HepG2 (cell line): ENCODE measurements at regions not wholly inside any gene's neighbourhood (a gene's known extent, or its start where the extent isn't known, plus 50 kb on each side); places are given as distances from the start of the nearest gene placed in this dataset.

Experiments used
- ATAC-seq: fragments of 200-7000 bp; cut with Tn5 transposase; 3 replicates; pipeline ENCODE4 v1.9.1; 2020; ENCODE audit warnings: mild to moderate bottlenecking, moderate library complexity
- BruUV-seq: library from RNA; stranded (reverse); fragments of 400-500 nt; replicated peaks from 2 replicates; lab custom pipeline; 2021; lab: Mats Ljungman, UMichigan
- CTCF ChIA-PET: fragments of 300-600 bp; formaldehyde crosslinking; extraction: SDS; loops from one replicate; lab custom pipeline; 2021; ENCODE audit warnings: low total read pairs, inconsistent platforms, low intra/inter-chr PET ratio; lab: Yijun Ruan, JAX
- POLR2A ChIA-PET: fragments of 350-600 bp; sonication (Branson Sonifier 250); formaldehyde crosslinking; loops from one replicate; lab custom pipeline; 2020; ENCODE audit warnings: antibody characterized with exemption, inconsistent platforms; lab: Yijun Ruan, JAX
- DNase-seq: peaks from one replicate; pipeline ENCODE4 v3.0.0-alpha.2; 2015; ENCODE audit warnings: low spot score
- FAIRE-seq: peaks from 3 replicates; lab custom pipeline; 2011; peaks lifted over from hg19 to GRCh38; lab: Jason Lieb, UNC
- H2AFZ ChIP-seq: one replicate; pipeline ENCODE4 v1.6.1; 2011; ENCODE audit warnings: low read length, inconsistent platforms
- H3K27ac ChIP-seq: fragments of 300-600 bp; 3 replicates; pipeline ENCODE4 v1.8.0; 2011; ENCODE audit warnings: mixed run types, mild to moderate bottlenecking, mixed read lengths, low read length, inconsistent platforms; ENCODE audit not compliant: insufficient read depth; ENCODE audit errors: extremely low read length
- H3K27me3 ChIP-seq, 2 experiments: fragments of 200-600 bp in 1 of 2; 2 replicates in 1 of 2; 3 replicates in 1 of 2; pipeline versions ENCODE4 v1.6.0 to v1.8.0; 2011; ENCODE audit warnings: low read length in 2 of 2, mild to moderate bottlenecking in 2 of 2, moderate library complexity in 2 of 2, inconsistent platforms in 1 of 2; ENCODE audit not compliant: insufficient read depth in 2 of 2, control insufficient read depth in 1 of 2
- H3K36me3 ChIP-seq, 2 experiments: fragments of 200-600 bp in 1 of 2; replicated peaks in 1 of 2; 2 replicates in 1 of 2; 3 replicates in 1 of 2; pipeline versions ENCODE4 v1.5.1 to v1.8.0; 2011; ENCODE audit warnings: low read length in 2 of 2, inconsistent platforms in 1 of 2; ENCODE audit not compliant: insufficient read depth in 2 of 2, control insufficient read depth in 1 of 2
- H3K4me1 ChIP-seq: 2 replicates; pipeline ENCODE4 v1.5.1; 2012; ENCODE audit warnings: low read length, inconsistent platforms; ENCODE audit not compliant: insufficient read depth
- H3K4me2 ChIP-seq: 2 replicates; pipeline ENCODE4 v1.6.0; 2011; ENCODE audit warnings: low read depth, low read length, inconsistent platforms
- H3K4me3 ChIP-seq, 3 experiments: fragments of 200-600 bp in 1 of 3; sonication (generic), shearing (Covaris generic) in 1 of 3; replicated peaks in 1 of 3; 2 replicates each; pipeline ENCODE4 v1.5.1; 2011 to 2016; ENCODE audit warnings: low read length in 3 of 3, inconsistent platforms in 2 of 3, low read depth in 2 of 3, mild to moderate bottlenecking in 2 of 3, control low read depth in 1 of 3, mixed read lengths in 1 of 3; ENCODE audit not compliant: insufficient read depth in 1 of 3
- H3K79me2 ChIP-seq: one replicate; pipeline ENCODE4 v1.6.1; 2011; ENCODE audit warnings: low read length, inconsistent platforms; ENCODE audit not compliant: insufficient read depth
- H3K9ac ChIP-seq: 2 replicates; pipeline ENCODE4 v1.6.0; 2011; ENCODE audit warnings: mild to moderate bottlenecking, low read depth, low read length, inconsistent platforms; ENCODE audit not compliant: insufficient read depth
- H3K9me3 ChIP-seq: 2 replicates; pipeline ENCODE4 v1.5.1; 2012; ENCODE audit warnings: mild to moderate bottlenecking, low read length
- H4K20me1 ChIP-seq: 2 replicates; pipeline ENCODE4 v1.6.0; 2011; ENCODE audit warnings: inconsistent platforms, mild to moderate bottlenecking, low read length, moderate library complexity; ENCODE audit not compliant: insufficient read depth
- ARNT ChIP-seq: fragments of 450-650 bp; IDR thresholded peaks from 2 replicates; pipeline ENCODE4 v1.6.1; 2017
- IRX3 ChIP-seq: sonication (generic); formaldehyde crosslinking; IDR thresholded peaks from 2 replicates; pipeline ENCODE4 v1.8.1; 2023; ENCODE audit warnings: mild to moderate bottlenecking, low read depth, missing genetic modification reagents, borderline replicate concordance
- MLLT10 ChIP-seq: sonication (generic); formaldehyde crosslinking; IDR thresholded peaks from 2 replicates; pipeline ENCODE4 v1.4.0; 2020; ENCODE audit warnings: missing genetic modification reagents
- NFATC3 ChIP-seq: sonication (generic); formaldehyde crosslinking; IDR thresholded peaks from 2 replicates; pipeline ENCODE4 v1.5.1; 2020; ENCODE audit warnings: mild to moderate bottlenecking, missing genetic modification reagents
- SALL1 ChIP-seq: sonication (generic); formaldehyde crosslinking; IDR thresholded peaks from 2 replicates; pipeline ENCODE4 v1.8.0; 2022; ENCODE audit warnings: mild to moderate bottlenecking, missing genetic modification reagents
- YY1 ChIP-seq: IDR thresholded peaks from 2 replicates; pipeline ENCODE4 v1.6.1; 2011; ENCODE audit warnings: low read length, low read depth, moderate library complexity, mild to moderate bottlenecking; ENCODE audit not compliant: insufficient read depth, insufficient replicate concordance
- ZFP1 ChIP-seq: IDR thresholded peaks from 2 replicates; pipeline ENCODE4 v1.6.1; 2016
- ZFP36L2 ChIP-seq: sonication (generic); formaldehyde crosslinking; IDR thresholded peaks from 2 replicates; pipeline ENCODE4 v1.4.0; 2020; ENCODE audit warnings: missing genetic modification reagents
- ZNF124 ChIP-seq: sonication (generic); formaldehyde crosslinking; IDR thresholded peaks from 2 replicates; pipeline ENCODE4 v1.4.0; 2020; ENCODE audit warnings: missing genetic modification reagents
- ZNF136 ChIP-seq: sonication (generic); formaldehyde crosslinking; IDR thresholded peaks from 2 replicates; pipeline ENCODE4 v1.8.1; 2022; ENCODE audit warnings: low read depth, mild to moderate bottlenecking, moderate library complexity, missing genetic modification reagents
- ZNF263 ChIP-seq: sonication (generic); formaldehyde crosslinking; IDR thresholded peaks from 2 replicates; pipeline ENCODE4 v1.4.0; 2020; ENCODE audit warnings: missing genetic modification reagents
- ZNF552 ChIP-seq: sonication (generic); formaldehyde crosslinking; IDR thresholded peaks from 2 replicates; pipeline ENCODE4 v1.9.0; 2022; ENCODE audit warnings: missing genetic modification reagents, mild to moderate bottlenecking, borderline replicate concordance
- ZNF598 ChIP-seq: sonication (generic); formaldehyde crosslinking; IDR thresholded peaks from 2 replicates; pipeline ENCODE4 v1.5.1; 2020; ENCODE audit warnings: mild to moderate bottlenecking, missing genetic modification reagents, borderline replicate concordance
- ZNF670 ChIP-seq: sonication (generic); formaldehyde crosslinking; IDR thresholded peaks from 2 replicates; pipeline ENCODE4 v1.8.0; 2022; ENCODE audit warnings: mild to moderate bottlenecking, missing genetic modification reagents, borderline replicate concordance
- ZNF704 ChIP-seq: sonication (generic); formaldehyde crosslinking; IDR thresholded peaks from 2 replicates; pipeline ENCODE4 v1.8.1; 2023; ENCODE audit warnings: mild to moderate bottlenecking, inconsistent platforms, moderate library complexity, missing genetic modification reagents, borderline replicate concordance
- ZNF710 ChIP-seq: sonication (generic); formaldehyde crosslinking; IDR thresholded peaks from 2 replicates; pipeline ENCODE4 v1.5.0; 2020; ENCODE audit warnings: mild to moderate bottlenecking, missing genetic modification reagents, borderline replicate concordance
- ZSCAN30 ChIP-seq: sonication (generic); formaldehyde crosslinking; IDR thresholded peaks from 2 replicates; pipeline ENCODE4 v1.5.0; 2020; ENCODE audit warnings: mild to moderate bottlenecking, missing genetic modification reagents
- WGBS: methylation state at CpG from one replicate; pipeline ENCODE4 v1.1.6; 2017; ENCODE audit warnings: low lambda C conversion rate; 5-methylcytosine and 5-hydroxymethylcytosine counted together
- in situ Hi-C: cut with HindIII; loops from 2 replicates; pipeline ENCODE4 v1.10.0; 2017; ENCODE audit warnings: low pct_unique_long_range_greater_than_20kb; ENCODE audit not compliant: extremely low pct_ligation_motif_present
- intact Hi-C: fragments of 100-400 bp; cut with micrococcal nuclease; formaldehyde crosslinking; loops from one replicate; pipeline ENCODE4 v1.10.0; 2022; ENCODE audit not compliant: unreplicated experiment

- no TSS peak for BruUV-seq
Measured at GRCh38 chr7:86961686-86962085, 97.8 kb downstream of the ELAPOR2 start.

More at GRCh38 chr7:86961686-86962085, 97.8 kb downstream of the ELAPOR2 start:
- no peak for DNase-seq
- no peak for TF ChIP-seq ZNF136 (CRISPR knock-in tag)
- no peak for TF ChIP-seq ARNT
- TF ChIP-seq IRX3 (CRISPR knock-in tag), result no peak
- no peak for TF ChIP-seq SALL1
- TF ChIP-seq ZNF263 (CRISPR knock-in tag), result no peak
- no peak for TF ChIP-seq ZNF124 (CRISPR knock-in tag)
- TF ChIP-seq MLLT10 (CRISPR knock-in tag), result no peak
- no peak for TF ChIP-seq NFATC3 (CRISPR knock-in tag)
- TF ChIP-seq ZNF598 (CRISPR knock-in tag), result no peak
- no peak for TF ChIP-seq ZNF670
- TF ChIP-seq ZNF704, result no peak
- no peak for TF ChIP-seq ZFP1 (CRISPR knock-in tag)
- no peak for TF ChIP-seq ZSCAN30 (CRISPR knock-in tag)
- no peak for TF ChIP-seq ZNF710
- no peak for TF ChIP-seq ZNF552 (CRISPR knock-in tag)
- TF ChIP-seq YY1, result no peak
- no peak for TF ChIP-seq ZFP36L2 (CRISPR knock-in tag)
- TF ChIP-seq, all 625 proteins: peak for 0
- ATAC-seq, result no peak
- H3K27ac ChIP-seq, result no peak overlapping the region
- 80% methylated on average over 1 of the region's 1 CpG for WGBS
- no peaks in the 10 kb centered on the region for H3K4me1 ChIP-seq
- H3K9ac ChIP-seq, result no peak overlapping the region
- ChIA-PET CTCF (no interaction called here), POLR2A (no interaction called here)
- FAIRE-seq, result no peak
- H3K36me3 ChIP-seq, result no peaks in the 10 kb centered on the region
- H3K9me3 ChIP-seq, result peaks cover 11% of the 10 kb centered on the region
- in situ Hi-C loops (no loop called here), intact Hi-C loops (no loop called here)
- no peaks in the 10 kb centered on the region; a peak in 1 of 5 replicates for H3K27me3 ChIP-seq
- H2AFZ ChIP-seq, result no peak overlapping the region
- H3K4me2 ChIP-seq, result no peak overlapping the region
- H3K4me3 ChIP-seq, result no peak overlapping the region
- H3K79me2 ChIP-seq, result no peaks in the 10 kb centered on the region
- no peaks in the 10 kb centered on the region for H4K20me1 ChIP-seq
